ENCODE measurements at regions not wholly inside any gene's neighbourhood (a gene's known extent, or its start where the extent isn't known, plus 50 kb on each side); places are given as distances from the start of the nearest gene placed in this dataset.

GRCh38 chr18:68438536-68438935 is 276.4 kb downstream of the TMX3 start:
- Histone ChIP-seq H3K4me3 (ENCODE audit: low read length, poor library complexity, severe bottlenecking) (no peak overlapping the region), H3K9ac (ENCODE audit: low read depth, low read length, poor library complexity, severe bottlenecking) (no peak overlapping the region), H3K36me3 (ENCODE audit: insufficient read depth, low read length) (no peaks in the 10 kb centered on the region), H2AFZ (ENCODE audit: low read length) (peak overlapping the region; percentile 22; the same call in 1 of the 2 replicates), H3K79me2 (ENCODE audit: insufficient read depth, low read length) (no peaks in the 10 kb centered on the region), H3K4me1 (ENCODE audit: insufficient read depth, low read length, poor library complexity, severe bottlenecking) (peaks cover 4% of the 10 kb centered on the region), H3K27me3 (ENCODE audit: insufficient read depth, low read length, poor library complexity, severe bottlenecking) (no peaks in the 10 kb centered on the region), H3K9me3 (ENCODE audit: insufficient read depth, low read depth, low read length) (no peaks in the 10 kb centered on the region), H3K9me2 (replicated peaks; ENCODE audit: low read depth, low read length) (no peaks in the 10 kb centered on the region), H3F3A (ENCODE audit: low read depth) (no peaks in the 10 kb centered on the region), H3K4me2 (ENCODE audit: low read depth, low read length, poor library complexity, severe bottlenecking) (no peak overlapping the region), H4K20me1 (ENCODE audit: insufficient read depth, low read length, poor library complexity, severe bottlenecking) (no peaks in the 10 kb centered on the region)
- no peak for TF ChIP-seq EZH2phosphoT487 (IDR thresholded peaks at IDR 0.05; ENCODE audit: borderline replicate concordance)
- no peak for TF ChIP-seq CTCF (conservative IDR thresholded peaks at IDR 0.05; ENCODE audit: low read length)

GRCh38 chr18:68436485-68436884 is 278.4 kb downstream of the TMX3 start:
- Histone ChIP-seq H3K4me3 (ENCODE audit: low read length, poor library complexity, severe bottlenecking) (no peak overlapping the region), H3K4me1 (ENCODE audit: insufficient read depth, low read length, poor library complexity, severe bottlenecking) (peaks cover 4% of the 10 kb centered on the region), H3K27me3 (ENCODE audit: insufficient read depth, low read length, poor library complexity, severe bottlenecking) (no peaks in the 10 kb centered on the region), H2AFZ (ENCODE audit: low read length) (no peak overlapping the region), H4K20me1 (ENCODE audit: insufficient read depth, low read length, poor library complexity, severe bottlenecking) (no peaks in the 10 kb centered on the region), H3K4me2 (ENCODE audit: low read depth, low read length, poor library complexity, severe bottlenecking) (no peak overlapping the region), H3F3A (ENCODE audit: low read depth) (no peaks in the 10 kb centered on the region), H3K79me2 (ENCODE audit: insufficient read depth, low read length) (no peaks in the 10 kb centered on the region), H3K9me2 (replicated peaks; ENCODE audit: low read depth, low read length) (no peaks in the 10 kb centered on the region), H3K36me3 (ENCODE audit: insufficient read depth, low read length) (no peaks in the 10 kb centered on the region), H3K9me3 (ENCODE audit: insufficient read depth, low read depth, low read length) (no peaks in the 10 kb centered on the region), H3K9ac (ENCODE audit: low read depth, low read length, poor library complexity, severe bottlenecking) (no peak overlapping the region)
- TF ChIP-seq CTCF (conservative IDR thresholded peaks at IDR 0.05; ENCODE audit: low read length): no peak
- no peak for TF ChIP-seq EZH2phosphoT487 (IDR thresholded peaks at IDR 0.05; ENCODE audit: borderline replicate concordance)

- TF ChIP-seq CTCF (conservative IDR thresholded peaks at IDR 0.05; ENCODE audit: low read length) (no peak), EZH2phosphoT487 (IDR thresholded peaks at IDR 0.05; ENCODE audit: borderline replicate concordance) (no peak)
- H3K9me2 ChIP-seq (replicated peaks; ENCODE audit: low read depth, low read length): no peaks in the 10 kb centered on the region
- peaks cover 4% of the 10 kb centered on the region for H3K4me1 ChIP-seq (ENCODE audit: insufficient read depth, low read length, poor library complexity, severe bottlenecking)
- H3K9me3 ChIP-seq (ENCODE audit: insufficient read depth, low read depth, low read length): no peaks in the 10 kb centered on the region
- no peaks in the 10 kb centered on the region for H3K27me3 ChIP-seq (ENCODE audit: insufficient read depth, low read length, poor library complexity, severe bottlenecking)
- H4K20me1 ChIP-seq (ENCODE audit: insufficient read depth, low read length, poor library complexity, severe bottlenecking): no peaks in the 10 kb centered on the region
- no peaks in the 10 kb centered on the region for H3F3A ChIP-seq (ENCODE audit: low read depth)
- no peaks in the 10 kb centered on the region for H3K79me2 ChIP-seq (ENCODE audit: insufficient read depth, low read length)
- no peak overlapping the region for H3K4me3 ChIP-seq (ENCODE audit: low read length, poor library complexity, severe bottlenecking)
- H3K4me2 ChIP-seq (ENCODE audit: low read depth, low read length, poor library complexity, severe bottlenecking): no peak overlapping the region
- H3K36me3 ChIP-seq (ENCODE audit: insufficient read depth, low read length): no peaks in the 10 kb centered on the region
- no peak overlapping the region for H2AFZ ChIP-seq (ENCODE audit: low read length)
- no peak overlapping the region for H3K9ac ChIP-seq (ENCODE audit: low read depth, low read length, poor library complexity, severe bottlenecking)
Observed at GRCh38 chr18:68435581-68435980, 279.3 kb downstream of the TMX3 start.
